HUDEP-2 (cell line): ENCODE measurements at regions not wholly inside any gene's neighbourhood (a gene's known extent, or its start where the extent isn't known, plus 50 kb on each side); places are given as distances from the start of the nearest gene placed in this dataset.
"Not testable (repeated sequence)": the region's sequence is repeated elsewhere in the genome, so short reads cannot be mapped to it uniquely, and the experiment has no call there.

ENCODE experiments used
- DNase-seq, 76 experiments: peaks; one replicate each; lab custom pipeline; 2025; ENCODE audit not compliant: unreplicated experiment in 76 of 76; lab: John Stamatoyannopoulos, UW

- not testable (repeated sequence) for DNase-seq
Measured at GRCh38 chr15:34528055-34528754, 55.2 kb downstream of the GOLGA8B start.

GRCh38 chr15:34527641-34528040 is 55.8 kb downstream of the GOLGA8B start:
- DNase-seq, result not testable (repeated sequence)

- DNase-seq, result not testable (repeated sequence)
Measured at GRCh38 chr15:34523849-34524248, 59.6 kb downstream of the GOLGA8B start.

DNA sequence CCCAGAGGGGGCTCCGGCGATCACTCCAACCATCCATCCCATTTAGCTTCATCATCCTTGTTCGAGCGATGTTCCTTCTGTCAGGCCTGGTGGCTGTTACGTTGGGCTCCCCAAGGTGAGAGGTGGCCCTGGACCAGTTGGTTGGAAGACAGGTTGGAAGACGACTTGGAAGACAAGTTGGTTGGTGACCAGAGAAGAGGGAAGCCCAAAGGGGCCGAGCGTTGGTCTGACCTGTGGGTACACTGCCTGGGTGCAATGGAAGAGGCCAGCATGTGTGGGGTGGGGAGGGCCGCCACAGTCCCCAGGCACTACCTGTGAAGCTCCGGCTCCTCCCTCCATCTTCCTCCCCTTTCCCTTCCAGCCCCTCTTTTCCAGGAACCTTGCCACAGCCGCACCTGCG is 60.9 kb downstream of the GOLGA8B start:
- not testable (repeated sequence) for DNase-seq

DNA sequence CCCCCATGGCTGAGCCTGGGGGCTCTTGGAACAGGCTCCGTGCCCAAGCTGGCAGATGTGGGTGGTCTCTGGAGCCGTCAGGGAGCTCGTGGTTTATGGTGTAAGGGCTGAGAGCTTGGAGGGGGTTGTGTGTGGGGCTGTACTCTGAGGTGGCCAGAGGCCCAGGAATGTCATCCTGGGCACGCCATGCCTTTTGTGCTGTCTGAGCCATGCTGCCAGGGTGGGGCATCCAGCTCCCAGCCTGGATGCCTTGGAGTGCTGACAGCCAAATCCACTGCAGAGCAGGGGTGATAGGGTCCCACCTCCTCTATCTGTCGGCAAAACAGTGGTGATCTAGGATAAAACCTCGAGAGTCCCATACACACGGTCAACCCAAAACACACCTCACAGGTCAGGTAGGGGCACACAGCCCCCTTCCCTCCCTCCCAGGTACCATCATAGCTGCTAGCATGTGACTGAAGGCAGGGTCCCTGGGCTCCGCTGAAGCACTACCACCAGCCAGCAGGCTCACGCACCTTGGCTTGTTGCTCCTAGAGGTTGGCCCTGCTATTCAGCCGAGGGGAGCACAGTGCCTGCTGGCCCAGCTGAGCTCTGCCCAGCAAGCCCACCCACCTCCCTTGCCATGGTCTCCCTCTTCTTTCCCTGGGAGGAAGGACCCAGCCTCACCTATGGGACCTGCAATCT is 61.5 kb downstream of the GOLGA8B start:
- not testable (repeated sequence) for DNase-seq

- DNase-seq, result no peak
Measured at GRCh38 chr15:34520566-34520965, 62.9 kb downstream of the GOLGA8B start.

DNA sequence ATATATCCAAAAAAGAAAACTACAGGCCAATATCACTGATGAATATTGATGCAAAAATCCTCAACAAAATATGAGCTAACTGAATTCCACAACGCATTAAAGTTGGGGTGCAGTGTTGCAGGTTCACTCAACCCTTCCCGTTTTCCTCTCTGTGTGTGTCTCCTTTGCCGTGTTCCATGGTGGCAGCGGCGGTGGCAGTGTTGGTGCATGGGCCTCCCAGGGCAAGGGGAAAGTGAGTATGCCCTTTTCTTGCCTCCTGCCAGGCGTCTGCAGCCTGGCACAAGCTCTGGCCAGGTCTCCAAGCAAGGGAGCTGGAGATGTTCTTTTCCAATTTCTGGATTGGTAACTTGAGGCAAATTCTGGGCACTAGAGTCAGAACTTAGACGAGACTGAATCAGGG is 63.4 kb downstream of the GOLGA8B start:
- DNase-seq, result not testable (repeated sequence)

DNA sequence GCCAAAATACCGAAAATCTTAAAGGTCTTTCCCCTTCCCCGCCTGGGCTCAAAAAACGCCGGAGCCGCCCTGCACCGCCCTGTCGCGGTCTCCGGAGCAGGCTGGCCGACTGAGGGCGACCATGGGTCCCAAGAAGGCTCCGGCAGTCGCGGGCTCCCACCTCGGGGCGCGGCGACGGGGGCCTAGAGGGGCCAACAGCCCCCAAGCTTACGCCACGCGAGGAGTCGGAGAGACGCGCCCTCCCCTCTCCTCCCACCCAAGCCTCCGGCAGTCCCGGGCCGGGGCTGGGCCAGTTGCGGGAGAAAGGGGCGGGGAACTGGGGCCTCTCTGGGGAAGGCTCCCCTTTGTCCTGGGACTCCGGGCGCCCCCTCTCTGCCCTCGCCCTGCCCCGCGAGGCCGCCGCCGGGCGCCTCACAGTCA is 69.2 kb downstream of the GOLGA8B start:
- peak in 5 of 76 experiments; percentile 1 to 22 (median 11) for DNase-seq

DNA sequence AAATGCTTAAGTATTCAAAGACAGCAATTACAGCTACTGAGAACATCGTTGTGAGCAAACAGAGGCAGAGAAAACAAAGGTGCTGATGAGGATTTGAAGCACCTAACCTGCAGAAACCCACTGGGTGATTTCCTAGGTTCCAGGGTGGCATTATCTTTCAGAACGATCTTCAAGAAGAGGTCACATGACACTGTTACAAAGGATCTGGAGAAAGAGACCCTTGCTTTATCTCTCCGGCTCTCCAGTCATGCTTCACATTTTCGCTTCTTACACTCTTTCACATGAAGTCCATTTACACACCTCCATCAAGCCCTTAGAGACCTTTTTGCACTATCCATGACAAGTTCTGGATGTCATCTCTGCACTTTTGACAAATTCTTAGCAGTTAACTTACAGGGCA is 70.8 kb downstream of the GOLGA8B start:
- no peak for DNase-seq

GRCh38 chr15:34501131-34501530 is 63.5 kb upstream of the GOLGA8A start:
- DNase-seq, result no peak

DNA sequence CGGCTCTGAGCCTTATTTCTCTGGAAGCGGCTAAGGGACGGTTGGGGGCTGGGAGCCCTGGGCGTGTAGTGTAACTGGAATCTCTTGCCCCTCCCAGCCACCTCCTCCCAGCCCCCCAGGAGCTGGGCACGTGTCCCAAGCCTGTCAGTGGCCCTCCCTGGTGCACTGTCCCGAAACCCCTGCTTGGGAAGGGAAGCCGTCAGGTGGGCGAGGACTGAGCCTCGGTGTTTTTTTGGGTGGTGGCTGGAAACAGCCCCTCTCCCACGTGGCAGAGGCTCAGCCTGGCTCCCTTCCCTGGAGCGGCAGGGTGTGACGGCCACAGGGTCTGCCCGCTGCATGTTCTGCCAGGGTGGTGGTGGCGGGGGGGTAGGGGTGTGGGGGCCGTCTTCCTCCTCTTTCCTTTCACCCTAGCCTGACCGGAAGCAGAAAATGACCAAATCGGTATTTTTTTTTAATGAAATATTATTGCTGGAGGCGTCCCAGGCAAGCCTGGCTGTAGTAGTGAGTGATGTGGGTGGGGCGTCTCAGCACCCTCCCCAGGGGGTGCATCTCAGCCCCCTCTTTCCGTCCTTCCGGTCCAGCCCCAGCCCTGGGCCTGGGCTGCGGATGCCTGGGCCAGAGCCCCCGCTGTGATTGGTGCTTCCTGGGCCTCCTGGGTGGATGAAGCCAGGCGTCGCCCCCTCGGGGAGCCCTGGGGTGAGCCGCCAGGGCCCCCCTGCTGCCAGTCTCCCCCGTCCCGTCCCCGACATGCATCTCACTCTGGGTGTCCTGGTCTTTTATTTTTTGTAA is 58.8 kb upstream of the GOLGA8A start:
- DNase-seq, result no peak

GRCh38 chr15:34495707-34496106 is 58.1 kb upstream of the GOLGA8A start:
- DNase-seq, result not testable (repeated sequence)

DNA sequence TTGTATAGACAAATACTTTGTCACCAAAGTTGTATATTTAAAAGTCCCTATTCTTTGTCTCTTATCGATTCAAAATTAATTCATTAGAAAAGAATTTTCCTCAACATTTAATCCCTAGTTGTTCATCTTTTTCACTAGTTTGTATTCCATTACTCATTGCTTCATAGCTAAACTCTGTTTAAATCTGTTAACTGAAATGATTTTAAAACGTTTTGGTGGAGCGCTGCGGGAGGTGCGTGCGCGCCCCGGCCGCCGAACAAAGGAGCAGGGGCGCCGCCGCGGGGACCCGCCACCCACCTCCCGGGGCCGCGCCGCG is 56.4 kb upstream of the GOLGA8A start:
- DNase-seq, result no peak

- no peak for DNase-seq
Measured at GRCh38 chr15:34493001-34493400, 55.4 kb upstream of the GOLGA8A start.

DNA sequence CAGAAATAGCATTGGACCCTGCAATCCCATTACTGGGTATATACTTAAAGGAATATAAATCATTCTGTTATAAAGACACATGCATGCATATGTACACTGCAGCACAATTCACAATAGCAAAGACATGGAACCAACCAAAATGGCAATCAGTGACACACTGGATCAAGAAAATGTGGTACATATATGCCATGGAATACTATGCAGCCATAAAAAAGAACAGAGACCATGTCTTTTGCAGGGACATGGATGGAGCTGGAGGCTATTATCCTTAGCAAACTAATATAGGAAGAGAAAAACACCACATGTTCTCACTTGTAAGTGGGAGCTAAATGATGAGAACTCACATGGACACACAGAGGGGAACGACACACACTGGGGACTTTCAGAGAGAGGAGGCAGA is 53.9 kb upstream of the GOLGA8A start:
- DNase-seq, result not testable (repeated sequence)

DNA sequence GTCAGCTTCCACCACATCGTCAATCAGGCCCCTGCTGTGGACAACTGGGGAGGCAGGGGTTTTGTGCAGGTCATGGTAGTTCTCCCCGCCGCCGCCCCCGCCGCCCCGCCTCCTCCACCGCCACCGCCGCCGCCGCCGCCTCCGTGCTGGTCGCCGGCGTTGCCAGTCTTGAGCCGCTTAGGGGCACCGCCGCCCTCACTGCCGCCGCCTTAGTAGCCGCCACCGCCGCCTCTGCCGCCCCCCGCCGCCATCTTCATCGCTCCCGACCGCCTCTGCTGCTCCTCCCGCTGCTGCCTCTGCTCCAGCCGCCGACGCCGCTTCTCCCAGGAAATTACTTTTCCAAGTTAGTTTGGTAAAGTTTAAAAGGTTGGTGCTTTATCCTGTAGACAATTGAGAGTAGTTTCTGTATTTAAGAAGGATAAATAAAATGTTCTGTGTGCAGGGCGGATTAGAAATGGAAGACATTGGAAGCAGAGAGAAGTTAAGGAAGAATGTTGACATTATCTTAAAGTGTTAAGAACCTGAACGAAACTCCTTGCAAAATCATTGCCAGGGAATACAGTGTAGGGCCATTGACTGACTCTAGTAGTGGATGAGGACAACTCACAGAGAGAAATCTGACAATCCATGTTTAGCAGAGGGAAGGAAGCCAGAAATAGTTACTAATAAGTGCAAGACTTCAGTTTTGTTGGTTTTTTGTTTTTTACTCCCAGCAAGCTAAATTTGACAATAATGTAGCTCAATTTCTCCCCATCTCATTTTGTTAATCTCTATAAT is 53.0 kb upstream of the GOLGA8A start:
- DNase-seq, result no peak

DNA sequence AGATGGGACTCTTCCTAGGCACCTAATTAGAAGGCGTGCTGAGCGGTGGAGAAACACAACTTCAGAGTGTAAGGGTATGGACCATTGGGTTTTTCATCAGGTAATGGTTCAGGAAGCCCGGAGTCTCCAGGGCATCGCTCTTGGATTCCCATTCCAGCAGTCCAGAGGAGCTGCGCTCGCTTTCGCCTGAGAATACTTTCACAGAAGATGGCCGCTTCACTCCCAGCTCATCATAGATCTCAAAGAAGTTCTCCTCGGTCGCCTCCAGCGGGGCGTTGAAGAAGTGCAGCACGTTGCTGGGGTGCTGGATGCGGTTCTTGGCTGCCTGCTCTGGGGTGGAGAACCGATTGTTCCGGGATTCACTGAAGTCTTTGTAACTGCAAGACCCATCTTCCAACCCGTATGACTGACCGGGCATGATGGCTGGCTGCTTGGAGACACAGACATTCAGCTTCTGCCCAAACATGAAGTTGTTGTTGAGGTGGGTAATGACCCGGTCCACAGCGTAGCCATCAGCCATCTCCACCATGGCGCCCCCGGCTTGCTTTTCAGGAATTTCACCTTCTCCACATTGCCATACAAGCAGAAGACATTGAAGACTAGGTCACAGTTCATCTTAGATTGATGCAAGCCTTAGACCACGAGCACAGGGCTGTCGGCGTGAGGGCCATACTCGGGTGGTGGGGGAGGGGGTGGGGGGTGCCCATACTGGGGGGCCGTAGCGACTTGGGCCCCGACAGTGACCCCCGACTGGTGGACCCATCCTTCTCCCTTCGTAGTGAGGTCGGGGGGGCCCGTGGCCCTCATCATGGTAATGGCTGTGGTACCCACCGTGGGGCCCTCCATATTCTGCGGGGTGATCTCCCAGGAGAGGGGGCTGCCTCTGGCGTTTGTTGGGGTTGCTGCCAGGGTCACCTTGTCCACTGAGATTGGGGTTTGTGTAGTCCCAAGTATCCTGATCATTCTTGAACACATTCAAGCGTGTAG is 51.7 kb upstream of the GOLGA8A start:
- DNase-seq, result not testable (repeated sequence)
